GM23338 (cell line): ENCODE measurements at regions not wholly inside any gene's neighbourhood (a gene's known extent, or its start where the extent isn't known, plus 50 kb on each side); places are given as distances from the start of the nearest gene placed in this dataset.

Source experiments
- ATAC-seq: fragments of 200-7000 bp; cut with Tn5 transposase; 3 replicates; pipeline ENCODE4 v1.9.1; 2020
- DNase-seq: peaks from one replicate; pipeline ENCODE4 v3.0.0-alpha.2; 2015; ENCODE audit warnings: low spot score
- H2AFZ ChIP-seq: fragments of 200-600 bp; sonication (generic); 2 replicates; pipeline ENCODE4 v1.8.0; 2016; ENCODE audit warnings: antibody characterized with exemption, mild to moderate bottlenecking, moderate library complexity
- H3F3A ChIP-seq: fragments of 200-600 bp; sonication (generic); replicated peaks from 2 replicates; pipeline ENCODE4 v1.8.0; 2017; ENCODE audit warnings: antibody characterized with exemption, mixed run types, low read depth
- H3K27ac ChIP-seq: fragments of 200-600 bp; sonication (generic); 2 replicates; pipeline ENCODE4 v1.6.1; 2016; ENCODE audit warnings: low read depth
- H3K27me3 ChIP-seq: fragments of 200-600 bp; sonication (generic); 2 replicates; pipeline ENCODE4 v1.8.0; 2016; ENCODE audit warnings: mild to moderate bottlenecking, mixed run types, moderate library complexity; ENCODE audit not compliant: insufficient read depth
- H3K36me3 ChIP-seq: fragments of 200-600 bp; sonication (generic); 2 replicates; pipeline ENCODE4 v1.8.0; 2016; ENCODE audit warnings: mild to moderate bottlenecking; ENCODE audit not compliant: insufficient read depth
- H3K4me1 ChIP-seq: fragments of 200-600 bp; sonication (generic); 2 replicates; pipeline ENCODE4 v1.8.0; 2016; ENCODE audit warnings: mild to moderate bottlenecking, moderate library complexity; ENCODE audit not compliant: insufficient read depth
- H3K4me2 ChIP-seq: fragments of 200-600 bp; sonication (generic); 2 replicates; pipeline ENCODE4 v1.7.1; 2017; ENCODE audit warnings: mixed run types
- H3K4me3 ChIP-seq: fragments of 200-600 bp; sonication (generic); 2 replicates; pipeline ENCODE4 v1.6.1; 2016; ENCODE audit warnings: mixed run types
- H3K79me2 ChIP-seq: fragments of 200-600 bp; sonication (generic); replicated peaks from 2 replicates; pipeline ENCODE4 v1.8.0; 2017; ENCODE audit warnings: mild to moderate bottlenecking; ENCODE audit not compliant: insufficient read depth
- H3K9me2 ChIP-seq: fragments of 200-600 bp; sonication (generic); 2 replicates; pipeline ENCODE4 v1.8.0; 2017; ENCODE audit not compliant: insufficient read depth
- H4K20me1 ChIP-seq: fragments of 200-600 bp; sonication (generic); replicated peaks from 2 replicates; pipeline ENCODE4 v1.8.0; 2017; ENCODE audit warnings: mild to moderate bottlenecking; ENCODE audit not compliant: insufficient read depth
- H3K27ac Mint-ChIP-seq: 2 replicates; pipeline ENCODE4 v1.8.0; 2020; ENCODE audit warnings: inconsistent platforms, mild to moderate bottlenecking, moderate library complexity, mixed read lengths
- H3K27me3 Mint-ChIP-seq: 3 replicates; pipeline ENCODE4 v1.8.0; 2022; ENCODE audit warnings: low read depth, mild to moderate bottlenecking, moderate library complexity, mixed read lengths, inconsistent platforms; ENCODE audit not compliant: insufficient read depth, poor library complexity
- H3K36me3 Mint-ChIP-seq: 3 replicates; pipeline ENCODE4 v1.8.0; 2021; ENCODE audit warnings: low read depth, mild to moderate bottlenecking, inconsistent platforms, moderate library complexity, mixed read lengths
- H3K4me1 Mint-ChIP-seq: 3 replicates; pipeline ENCODE4 v1.8.0; 2020; ENCODE audit warnings: mild to moderate bottlenecking, inconsistent platforms, mixed read lengths
- H3K4me3 Mint-ChIP-seq: 3 replicates; pipeline ENCODE4 v1.8.0; 2021; ENCODE audit warnings: moderate library complexity, mild to moderate bottlenecking, inconsistent platforms, mixed read lengths
- H3K9me3 Mint-ChIP-seq: 3 replicates; pipeline ENCODE4 v1.8.0; 2020; ENCODE audit warnings: moderate library complexity, mild to moderate bottlenecking, inconsistent platforms, mixed read lengths
- CREB1 ChIP-seq: fragments of 250-450 bp; sonication (Bioruptor Pico); IDR thresholded peaks from 2 replicates; pipeline ENCODE4 v1.5.0; 2020; ENCODE audit warnings: low read depth, mild to moderate bottlenecking, moderate library complexity
- CTCF ChIP-seq, 2 experiments: fragments of 200-600 bp in 1 of 2; sonication (generic) in 1 of 2; conservative IDR thresholded peaks; 2 replicates each; pipeline versions ENCODE4 v1.5.1 to v1.6.1; 2016 to 2017; ENCODE audit warnings: antibody characterized with exemption in 2 of 2, low read depth in 2 of 2, mild to moderate bottlenecking in 2 of 2, moderate library complexity in 1 of 2
- ETS1 ChIP-seq: IDR thresholded peaks from 2 replicates; pipeline ENCODE4 v1.6.1; 2016; ENCODE audit warnings: antibody characterized with exemption
- EZH2 ChIP-seq: fragments of 200-600 bp; sonication (generic); IDR thresholded peaks from one replicate; pipeline ENCODE4 v1.8.0; 2017; ENCODE audit warnings: antibody characterized with exemption, mild to moderate bottlenecking, low read depth; ENCODE audit not compliant: unreplicated experiment
- EZH2phosphoT487 ChIP-seq: fragments of 200-600 bp; sonication (generic); IDR thresholded peaks from one replicate; pipeline ENCODE4 v1.8.1; 2018; ENCODE audit warnings: antibody characterized with exemption; ENCODE audit not compliant: unreplicated experiment
- JUNB ChIP-seq: IDR thresholded peaks from one replicate; pipeline ENCODE4 v1.6.1; 2016; ENCODE audit warnings: antibody characterized with exemption; ENCODE audit not compliant: unreplicated experiment
- NANOG ChIP-seq: IDR thresholded peaks from 2 replicates; pipeline ENCODE4 v1.6.1; 2016; ENCODE audit warnings: antibody characterized with exemption, borderline replicate concordance
- POLR2AphosphoS5 ChIP-seq: IDR thresholded peaks from 2 replicates; pipeline ENCODE4 v1.6.1; 2016; ENCODE audit warnings: antibody characterized with exemption, low read depth
- REST ChIP-seq: IDR thresholded peaks from one replicate; pipeline ENCODE4 v1.6.1; 2018; ENCODE audit warnings: antibody characterized with exemption; ENCODE audit not compliant: unreplicated experiment
- STAT1 ChIP-seq: IDR thresholded peaks from one replicate; pipeline ENCODE4 v1.6.1; 2016; ENCODE audit warnings: antibody characterized with exemption; ENCODE audit not compliant: unreplicated experiment
- ZNF114 ChIP-seq: fragments of 250-450 bp; sonication (Bioruptor Pico); IDR thresholded peaks from 2 replicates; pipeline ENCODE4 v1.5.0; 2020; ENCODE audit warnings: mild to moderate bottlenecking, moderate library complexity
- ZNF331 ChIP-seq: fragments of 250-450 bp; sonication (Bioruptor Pico); IDR thresholded peaks from 2 replicates; pipeline ENCODE4 v1.5.0; 2020; ENCODE audit warnings: low read depth, mild to moderate bottlenecking, moderate library complexity
- ZNF462 ChIP-seq: fragments of 250-450 bp; sonication (Bioruptor Pico); IDR thresholded peaks from 2 replicates; pipeline ENCODE4 v1.5.0; 2020; ENCODE audit warnings: mild to moderate bottlenecking, moderate library complexity

DNA sequence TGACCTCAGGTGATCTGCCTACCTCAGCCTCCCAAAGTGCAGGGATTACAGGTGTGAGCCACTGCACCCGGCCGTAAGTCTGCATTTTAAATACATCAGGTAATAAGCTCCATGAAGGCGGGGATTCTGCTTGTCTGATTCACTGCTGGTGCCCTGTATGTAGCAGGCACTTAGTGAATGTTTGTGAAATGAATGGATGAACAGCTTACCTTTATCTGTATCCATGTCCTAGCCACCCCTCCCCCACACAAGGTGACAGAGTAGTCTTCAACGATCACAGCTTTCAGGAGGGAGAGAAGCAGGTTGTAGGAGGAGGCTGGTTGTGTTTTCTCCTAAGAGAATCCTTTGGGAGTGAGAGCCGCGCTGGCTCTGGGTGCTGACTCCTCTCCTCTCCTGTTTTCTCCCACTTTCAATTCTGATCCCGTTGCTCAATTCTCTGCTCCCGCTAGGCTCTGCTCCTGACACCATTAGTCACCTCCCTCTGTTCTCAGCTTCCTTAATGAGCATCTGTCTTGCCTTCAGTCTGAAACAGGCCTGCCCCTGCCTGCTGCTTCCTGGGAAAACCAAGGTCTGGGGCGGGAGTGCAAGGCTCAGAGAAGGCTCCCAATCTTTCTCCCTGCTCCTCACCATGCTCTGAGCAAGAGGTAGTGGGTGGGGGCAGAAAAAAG is 88.8 kb upstream of the CTNNA1 start:
- Histone ChIP-seq H3K27me3 (no peaks in the 10 kb centered on the region), H3K9me2 (no peaks in the 10 kb centered on the region), H3K79me2 (no peaks in the 10 kb centered on the region), H3K4me1 (no peaks in the 10 kb centered on the region), H4K20me1 (no peaks in the 10 kb centered on the region), H3K4me2 (no peak overlapping the region), H3K4me3 (no peak overlapping the region), H3K27ac (no peak overlapping the region), H3K36me3 (no peaks in the 10 kb centered on the region), H2AFZ (peak overlapping the region; percentile 89; the same call in 1 of the 2 replicates), H3F3A (no peaks in the 10 kb centered on the region)
- TF ChIP-seq STAT1 (no peak), ETS1 (no peak), POLR2AphosphoS5 (no peak), JUNB (no peak), NANOG (no peak), EZH2 (no peak), ZNF331 (CRISPR knock-in tag) (no peak), CREB1 (CRISPR knock-in tag) (no peak), EZH2phosphoT487 (no peak), CTCF (conservative IDR thresholded peaks at IDR 0.05; ENCODE audit: low read depth in 2 of 2) (no peak), REST (no peak), ZNF114 (CRISPR knock-in tag) (no peak), ZNF462 (no peak)
- DNase-seq = no peak
- ATAC-seq = peak; percentile 30
- peaks cover 12% of the 10 kb centered on the region for H3K27me3 Mint-ChIP-seq
- no peaks in the 10 kb centered on the region; the same call in 2 of the 3 replicates for H3K9me3 Mint-ChIP-seq
- H3K4me1 Mint-ChIP-seq = peaks cover 21% of the 10 kb centered on the region
- no peak overlapping the region for H3K27ac Mint-ChIP-seq
- no peaks in the 10 kb centered on the region for H3K36me3 Mint-ChIP-seq
- no peak overlapping the region for H3K4me3 Mint-ChIP-seq
